HL-60/S4 treated with phorbol 12-myristate 13-acetate at 8.2 ng/mL for 4 days and 3 days (cell line): ENCODE measurements at regions not wholly inside any gene's neighbourhood (a gene's known extent, or its start where the extent isn't known, plus 50 kb on each side); places are given as distances from the start of the nearest gene placed in this dataset.
"Not testable (repeated sequence)": the region's sequence is repeated elsewhere in the genome, so short reads cannot be mapped to it uniquely, and the experiment has no call there.

Experiments used
- in situ Hi-C: fragments of 300-500 bp; cut with MboI; formaldehyde crosslinking; loops from 2 replicates; pipeline ENCODE4 v1.15.0; 2022; ENCODE audit warnings: low sequenced_read_pairs

- in situ Hi-C loops = no loop called here
These were observed 113.2 kb upstream of the KCNG1 start for GRCh38 chr20:51135926-51136715.

- in situ Hi-C loops = no loop called here
These were observed 111.5 kb upstream of the KCNG1 start for GRCh38 chr20:51134405-51134804.

GRCh38 chr20:51132279-51132678 is 109.4 kb upstream of the KCNG1 start:
- in situ Hi-C loops = no loop called here

- in situ Hi-C loops = no loop called here
These were observed 108.9 kb upstream of the KCNG1 start for GRCh38 chr20:51131811-51132210.

GRCh38 chr20:51129147-51129776 is 106.4 kb upstream of the KCNG1 start:
- in situ Hi-C loops = no loop called here

GRCh38 chr20:51128198-51128597 is 105.3 kb upstream of the KCNG1 start:
- in situ Hi-C loops = no loop called here

- in situ Hi-C loops = no loop called here
These were observed 104.8 kb upstream of the KCNG1 start for GRCh38 chr20:51127713-51128112.

GRCh38 chr20:51126337-51126736 is 103.4 kb upstream of the KCNG1 start:
- in situ Hi-C loops = no loop called here

- in situ Hi-C loops = no loop called here
These were observed 102.9 kb upstream of the KCNG1 start for GRCh38 chr20:51125780-51126179.

GRCh38 chr20:51125105-51125504 is 102.2 kb upstream of the KCNG1 start:
- in situ Hi-C loops = no loop called here

GRCh38 chr20:51123887-51124286 is 101.0 kb upstream of the KCNG1 start:
- in situ Hi-C loops = not testable (repeated sequence)

GRCh38 chr20:51122931-51123658 is 100.2 kb upstream of the KCNG1 start:
- in situ Hi-C loops = no loop called here

GRCh38 chr20:51121901-51122412 is 99.0 kb upstream of the KCNG1 start:
- in situ Hi-C loops = no loop called here

GRCh38 chr20:51121272-51121671 is 98.4 kb upstream of the KCNG1 start:
- in situ Hi-C loops = no loop called here

- in situ Hi-C loops = no loop called here
These were observed 98.0 kb upstream of the KCNG1 start for GRCh38 chr20:51120868-51121267.

GRCh38 chr20:51120438-51120837 is 97.5 kb upstream of the KCNG1 start:
- in situ Hi-C loops = no loop called here

GRCh38 chr20:51119914-51120313 is 97.0 kb upstream of the KCNG1 start:
- in situ Hi-C loops = no loop called here

GRCh38 chr20:51118985-51119527 is 96.1 kb upstream of the KCNG1 start:
- in situ Hi-C loops = no loop called here

- in situ Hi-C loops = no loop called here
These were observed 95.3 kb upstream of the KCNG1 start for GRCh38 chr20:51118216-51118615.

GRCh38 chr20:51116765-51117686 is 94.1 kb upstream of the KCNG1 start:
- in situ Hi-C loops = no loop called here
